CD4-positive, alpha-beta memory T cell (primary cell): ENCODE measurements at regions not wholly inside any gene's neighbourhood (a gene's known extent, or its start where the extent isn't known, plus 50 kb on each side); places are given as distances from the start of the nearest gene placed in this dataset.

ENCODE experiments used
- CTCF ChIA-PET: fragments of 350-600 bp; sonication (Branson Sonifier 250); formaldehyde crosslinking; loops from one replicate; lab custom pipeline; 2021; ENCODE audit warnings: inconsistent platforms; ENCODE audit not compliant: partially characterized antibody; lab: Charles Lee
- POLR2A ChIA-PET: fragments of 350-600 bp; sonication (Branson Sonifier 250); formaldehyde crosslinking; loops from one replicate; lab custom pipeline; 2021; ENCODE audit not compliant: partially characterized antibody; lab: Charles Lee
- DNase-seq, 5 donors: peaks; one replicate each; pipeline versions ENCODE4 v3.0.0 to v3.0.0-alpha.2; 2020 to 2022; ENCODE audit warnings: mixed read lengths in 1 of 5
- H3K27ac ChIP-seq: one replicate; pipeline ENCODE4 v1.7.0; 2013; ENCODE audit warnings: low read depth, low read length
- H3K27me3 ChIP-seq: 2 replicates; pipeline ENCODE4 v1.7.0; 2013; ENCODE audit warnings: mild to moderate bottlenecking, low read length, moderate library complexity; ENCODE audit not compliant: insufficient read depth
- H3K36me3 ChIP-seq: 2 replicates; pipeline ENCODE4 v1.7.0; 2013; ENCODE audit warnings: mild to moderate bottlenecking, low read length, moderate library complexity; ENCODE audit not compliant: insufficient read depth
- H3K4me1 ChIP-seq: 2 replicates; pipeline ENCODE4 v1.7.0; 2013; ENCODE audit warnings: mild to moderate bottlenecking, low read length, moderate library complexity; ENCODE audit not compliant: insufficient read depth
- H3K4me3 ChIP-seq, 2 donors: one replicate each; pipeline ENCODE4 v1.7.0; 2013; ENCODE audit warnings: low read length in 2 of 2, mild to moderate bottlenecking in 1 of 2
- H3K9me3 ChIP-seq, 2 donors: one replicate each; pipeline ENCODE4 v1.7.0; 2013; ENCODE audit warnings: low read length in 2 of 2, control low read depth in 1 of 2; ENCODE audit not compliant: control insufficient read depth in 1 of 2
- H3K27ac Mint-ChIP-seq, 7 donors: one replicate each; pipeline ENCODE4 v1.8.0; 2020 to 2021; ENCODE audit warnings: mixed read lengths in 7 of 7, mild to moderate bottlenecking in 6 of 7, inconsistent platforms in 3 of 7, moderate library complexity in 3 of 7
- H3K27me3 Mint-ChIP-seq, 2 donors: one replicate each; pipeline ENCODE4 v1.8.0; 2020 to 2021; ENCODE audit warnings: mixed read lengths in 2 of 2
- H3K36me3 Mint-ChIP-seq, 2 donors: one replicate each; pipeline ENCODE4 v1.8.0; 2020 to 2021; ENCODE audit warnings: mixed read lengths in 2 of 2, inconsistent platforms in 1 of 2, mild to moderate bottlenecking in 1 of 2
- H3K4me1 Mint-ChIP-seq, 4 donors: one replicate each; pipeline ENCODE4 v1.8.0; 2020 to 2021; ENCODE audit warnings: mixed read lengths in 4 of 4, mild to moderate bottlenecking in 1 of 4
- H3K4me3 Mint-ChIP-seq, 8 donors: one replicate each; pipeline ENCODE4 v1.8.0; 2020 to 2021; ENCODE audit warnings: mixed read lengths in 8 of 8, mild to moderate bottlenecking in 7 of 8, moderate library complexity in 6 of 8, inconsistent platforms in 3 of 8
- H3K9me3 Mint-ChIP-seq, 8 donors: one replicate each; pipeline ENCODE4 v1.8.0; 2020 to 2021; ENCODE audit warnings: mixed read lengths in 8 of 8, mild to moderate bottlenecking in 5 of 8, inconsistent platforms in 3 of 8, moderate library complexity in 1 of 8
- intact Hi-C: fragments of 100-400 bp; cut with micrococcal nuclease; formaldehyde crosslinking; loops from one replicate; pipeline ENCODE4 v1.15.1; 2023

DNA sequence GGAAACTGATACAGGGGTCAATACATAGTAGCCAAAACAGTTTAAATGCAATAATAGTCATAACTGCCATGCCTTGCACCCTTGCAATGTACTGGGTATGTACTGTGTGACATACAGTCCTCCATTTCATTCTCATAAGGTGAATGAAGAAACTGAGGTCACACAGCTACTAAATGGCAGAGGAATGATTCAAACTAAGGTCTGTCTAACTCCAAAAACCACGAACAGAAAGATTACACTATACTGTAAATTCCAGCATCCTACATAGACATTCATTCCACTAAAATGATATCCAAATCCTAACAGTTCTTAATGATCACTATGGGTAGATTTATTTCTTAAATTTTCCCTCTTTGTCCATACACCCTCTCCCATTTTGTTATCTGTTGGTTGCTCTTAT, 238.1 kb upstream of the SERP2 start:
- Histone ChIP-seq H3K27me3 (no peaks in the 10 kb centered on the region), H3K27ac (no peak overlapping the region), H3K9me3 (no peaks in the 10 kb centered on the region), H3K4me1 (no peaks in the 10 kb centered on the region), H3K36me3 (no peaks in the 10 kb centered on the region), H3K4me3 (no peak overlapping the region)
- peaks cover 11 to 25% of the 10 kb centered on the region in 2 donors for H3K27me3 Mint-ChIP-seq
- H3K4me3 Mint-ChIP-seq: no peak overlapping the region
- H3K4me1 Mint-ChIP-seq: no peaks in the 10 kb centered on the region
- ChIA-PET POLR2A (no interaction called here), CTCF (no interaction called here)
- no peaks in the 10 kb centered on the region for H3K36me3 Mint-ChIP-seq
- intact Hi-C loops: no loop called here
- H3K9me3 Mint-ChIP-seq: no peaks in the 10 kb centered on the region
- no peak for DNase-seq
- H3K27ac Mint-ChIP-seq: no peak overlapping the region

DNA sequence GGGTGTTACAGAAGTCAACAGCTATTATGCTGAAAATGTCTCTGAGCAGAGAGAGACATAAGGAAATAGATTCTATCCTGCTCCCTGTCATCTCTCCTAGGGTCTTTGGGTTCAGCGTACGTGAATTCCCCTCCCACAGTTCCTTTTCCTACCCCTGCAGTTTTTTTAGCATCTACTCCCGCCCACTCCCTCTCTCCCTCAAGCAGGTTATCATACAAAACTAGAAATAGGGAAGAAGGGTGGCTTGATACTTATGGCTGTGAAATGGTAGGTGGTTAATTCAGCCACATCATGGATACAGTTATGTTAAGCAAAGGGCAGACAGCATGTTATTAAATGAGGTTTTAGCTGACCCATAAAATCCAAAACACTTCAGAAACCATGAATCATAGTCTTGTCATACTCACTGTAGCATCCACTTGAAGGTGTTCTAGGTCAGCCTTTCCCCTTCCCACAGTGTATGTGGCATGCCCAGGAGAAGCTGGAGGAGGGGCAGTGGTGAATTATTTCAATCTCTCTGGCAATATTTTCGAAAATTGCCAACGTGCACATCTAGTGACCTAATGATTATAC, 236.8 kb upstream of the SERP2 start:
- CTCF ChIA-PET: no interaction called here
- POLR2A ChIA-PET: no interaction called here
- H3K27me3 ChIP-seq: no peaks in the 10 kb centered on the region
- Mint-ChIP-seq H3K27ac (no peak overlapping the region), H3K9me3 (peaks cover 0 to 2% (median 0%) of the 10 kb centered on the region in 8 donors), H3K4me1 (peaks cover 4 to 9% (median 6%) of the 10 kb centered on the region in 4 donors), H3K36me3 (no peaks in the 10 kb centered on the region), H3K4me3 (no peak overlapping the region), H3K27me3 (peaks cover 6 to 20% of the 10 kb centered on the region in 2 donors)
- DNase-seq: no peak
- no peaks in the 10 kb centered on the region for H3K9me3 ChIP-seq
- H3K36me3 ChIP-seq: no peaks in the 10 kb centered on the region
- no peak overlapping the region for H3K27ac ChIP-seq
- H3K4me3 ChIP-seq: no peak overlapping the region
- intact Hi-C loops: no loop called here
- H3K4me1 ChIP-seq: peaks cover 8% of the 10 kb centered on the region

DNA sequence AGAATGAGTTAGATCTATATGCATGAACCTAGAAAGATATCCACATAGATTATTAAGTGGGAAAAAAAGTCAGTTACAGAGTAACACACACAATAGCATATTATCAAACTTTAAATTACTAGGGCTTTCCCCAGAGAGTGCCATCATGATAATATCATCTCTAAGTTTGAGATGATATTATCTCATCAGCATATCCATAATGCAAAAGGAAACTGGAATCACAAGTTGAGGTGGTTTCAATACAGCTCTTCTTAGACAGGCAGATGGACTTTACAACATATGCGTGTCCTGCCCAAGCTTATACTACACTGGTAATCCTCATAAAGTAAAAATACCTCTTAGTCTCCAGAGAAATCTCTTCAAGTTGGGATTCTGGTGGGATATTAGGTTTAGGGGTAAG, 236.2 kb upstream of the SERP2 start:
- Mint-ChIP-seq H3K36me3 (no peaks in the 10 kb centered on the region), H3K9me3 (peaks cover 0 to 2% (median 0%) of the 10 kb centered on the region in 8 donors), H3K4me3 (no peak overlapping the region), H3K27ac (no peak overlapping the region), H3K4me1 (peaks cover 8 to 14% (median 10%) of the 10 kb centered on the region in 4 donors), H3K27me3 (peaks cover 3 to 16% of the 10 kb centered on the region in 2 donors)
- intact Hi-C loops: no loop called here
- H3K36me3 ChIP-seq: no peaks in the 10 kb centered on the region
- H3K9me3 ChIP-seq: no peaks in the 10 kb centered on the region
- CTCF ChIA-PET: no interaction called here
- H3K4me3 ChIP-seq: no peak overlapping the region
- no peaks in the 10 kb centered on the region for H3K27me3 ChIP-seq
- DNase-seq: no peak
- POLR2A ChIA-PET: no interaction called here
- no peak overlapping the region for H3K27ac ChIP-seq
- H3K4me1 ChIP-seq: peaks cover 11% of the 10 kb centered on the region

DNA sequence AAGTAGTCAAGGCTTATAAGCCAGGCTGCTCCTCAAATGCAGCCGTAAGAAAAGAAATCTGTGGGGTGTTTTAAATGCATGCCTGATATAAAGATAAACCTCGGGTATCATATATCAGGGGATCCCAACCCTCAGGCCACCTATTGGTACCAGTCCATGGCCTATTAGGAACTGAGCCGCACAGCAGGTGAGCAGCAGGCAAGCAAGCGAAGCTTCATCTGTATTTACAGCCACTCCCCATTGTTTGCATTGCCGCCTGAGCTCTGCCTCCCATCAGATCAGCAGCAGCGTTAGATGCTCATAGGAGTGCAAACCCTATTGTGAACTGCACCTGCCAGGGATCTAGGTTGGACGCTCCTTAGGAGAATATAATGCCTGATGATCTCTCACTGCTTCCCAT, 233.5 kb upstream of the SERP2 start:
- Histone ChIP-seq H3K4me1 (peaks cover 14% of the 10 kb centered on the region), H3K4me3 (no peak overlapping the region), H3K27me3 (no peaks in the 10 kb centered on the region), H3K9me3 (no peaks in the 10 kb centered on the region), H3K27ac (no peak overlapping the region), H3K36me3 (no peaks in the 10 kb centered on the region)
- H3K4me3 Mint-ChIP-seq: peak overlapping the region in 1 of 8 donors; percentile 21
- peak overlapping the region in 1 of 7 donors; percentile 25 for H3K27ac Mint-ChIP-seq
- H3K9me3 Mint-ChIP-seq: peaks cover 0 to 2% (median 0%) of the 10 kb centered on the region in 8 donors
- peaks cover 9 to 16% (median 12%) of the 10 kb centered on the region in 4 donors for H3K4me1 Mint-ChIP-seq
- CTCF ChIA-PET: interaction anchor here (3.2 kb wide), 1 partner anchor 52 kb away, joined by 8 read pairs; no protein-coding TSS in a partner anchor
- no peaks in the 10 kb centered on the region for H3K36me3 Mint-ChIP-seq
- peaks cover 4 to 12% of the 10 kb centered on the region in 2 donors for H3K27me3 Mint-ChIP-seq
- no peak for DNase-seq
- intact Hi-C loops: loop anchor here (5.0 kb wide), 3 partner anchors 233 to 777 kb away; partner anchors contain the start of genes CCDC122 and LACC1
- POLR2A ChIA-PET: no interaction called here

DNA sequence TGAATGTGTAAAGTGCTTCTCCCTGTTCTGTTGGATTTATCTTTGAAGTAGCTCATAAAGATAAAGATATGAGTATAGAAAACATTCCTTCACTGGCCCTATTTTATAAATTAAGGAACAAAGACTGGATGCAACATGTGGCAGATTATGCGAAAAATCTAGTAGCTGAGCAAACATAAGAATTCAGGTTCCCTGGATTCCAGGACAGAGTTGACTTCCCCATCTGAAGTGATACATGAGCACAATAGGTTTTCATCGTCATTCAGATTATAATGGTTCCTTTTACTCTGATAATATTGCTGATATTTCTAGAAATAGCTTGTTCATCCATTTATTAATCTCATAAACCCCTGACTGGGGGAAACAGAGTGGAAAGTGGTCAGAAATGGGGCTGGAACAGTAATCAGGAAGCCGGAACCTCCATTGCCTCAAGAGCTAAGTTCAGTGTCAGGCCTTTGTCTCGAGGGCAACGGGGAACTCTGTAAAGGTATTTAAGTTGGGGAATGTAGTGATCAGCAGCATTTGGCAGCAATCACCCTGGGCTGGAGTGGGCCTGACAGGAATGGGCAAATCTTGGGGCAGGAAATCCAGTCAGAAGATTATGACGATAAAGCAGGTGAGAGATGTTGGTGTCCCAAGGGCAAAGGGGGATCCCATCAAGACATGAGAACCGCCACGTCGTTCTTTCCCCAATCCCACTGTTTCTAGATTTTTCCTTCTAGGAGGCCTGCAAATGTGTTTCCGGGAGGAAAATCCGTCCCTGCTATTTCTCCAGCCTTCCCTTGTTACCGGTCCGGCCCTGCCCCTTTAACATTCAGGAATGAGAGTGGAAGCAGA, 232.5 kb upstream of the SERP2 start:
- Histone ChIP-seq H3K36me3 (no peaks in the 10 kb centered on the region), H3K27me3 (no peaks in the 10 kb centered on the region), H3K27ac (peak overlapping the region; percentile 83), H3K9me3 (no peaks in the 10 kb centered on the region), H3K4me3 (peak overlapping the region; percentile 59 to 79), H3K4me1 (peaks cover 14% of the 10 kb centered on the region)
- CTCF ChIA-PET: interaction anchor here (0.9 to 3.2 kb wide), 2 partner anchors 50 to 51 kb away, joined by 3 to 8 read pairs; no protein-coding TSS in a partner anchor
- Mint-ChIP-seq H3K9me3 (peaks cover 0 to 2% (median 0%) of the 10 kb centered on the region in 8 donors), H3K36me3 (no peaks in the 10 kb centered on the region), H3K4me3 (peak overlapping the region; percentile 85 to 90 (median 88)), H3K4me1 (peaks cover 9 to 16% (median 13%) of the 10 kb centered on the region in 4 donors), H3K27ac (peak overlapping the region; percentile 76 to 94 (median 92)), H3K27me3 (peaks cover 1 to 7% of the 10 kb centered on the region in 2 donors)
- no peak for DNase-seq
- POLR2A ChIA-PET: interaction anchor here (0.5 to 1.6 kb wide), 6 partner anchors 24 to 1324 kb away, joined by 3 to 13 read pairs (median 4); partner anchors contain the start of gene COG3
- intact Hi-C loops: loop anchor here (5.0 kb wide), 3 partner anchors 234 to 776 kb away; partner anchors contain the start of genes CCDC122 and LACC1

DNA sequence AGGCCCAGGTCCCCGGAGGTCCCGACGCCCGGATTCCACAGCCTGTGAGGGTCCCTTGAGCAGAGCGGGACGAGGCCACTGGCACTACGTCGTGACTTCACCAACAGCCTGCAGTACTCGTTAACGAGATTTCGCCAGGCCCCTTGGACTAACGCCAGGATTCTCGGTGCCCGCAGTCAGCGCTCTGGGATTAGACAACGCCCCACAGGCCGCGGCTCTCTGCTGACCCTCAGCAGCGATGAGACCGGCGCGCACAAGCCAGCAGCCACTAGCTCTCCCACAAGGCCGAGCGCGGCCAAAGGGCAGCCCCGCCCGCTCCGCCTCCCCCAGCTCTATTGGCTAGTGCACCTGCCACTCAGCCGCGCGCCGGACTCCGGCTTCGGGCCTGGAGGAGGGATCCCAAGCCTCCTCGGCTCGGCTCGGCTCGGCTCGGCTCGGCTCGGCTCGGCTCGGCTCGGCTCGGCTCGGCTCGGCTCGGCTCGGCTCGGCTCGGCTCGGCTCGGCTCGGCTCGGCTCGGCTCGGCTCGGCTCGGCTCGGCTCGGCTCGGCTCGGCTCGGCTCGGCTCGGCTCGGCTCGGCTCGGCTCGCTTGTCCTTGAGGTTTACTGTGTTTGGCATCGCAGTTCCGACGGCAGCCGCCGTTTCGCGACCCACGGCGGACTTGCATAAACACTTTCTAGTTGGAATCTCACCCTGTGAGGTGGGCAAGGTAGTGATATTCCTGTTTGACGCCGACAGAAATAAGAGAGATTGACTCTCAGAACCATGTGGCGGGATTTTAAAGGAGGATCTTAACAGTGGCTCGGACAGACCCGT, 231.7 kb upstream of the SERP2 start:
- POLR2A ChIA-PET: interaction anchor here (0.5 to 1.6 kb wide), 7 partner anchors 25 to 1323 kb away, joined by 3 to 13 read pairs (median 4); partner anchors contain the start of gene COG3

More for the DNA sequence above, 231.7 kb upstream of the SERP2 start:
- peak; percentile 87 to 94 (median 89) for DNase-seq
- intact Hi-C loops: loop anchor here (1.0 to 5.0 kb wide), 7 partner anchors 49 to 775 kb away; partner anchors contain the start of genes CCDC122, LACC1 and TSC22D1
- Histone ChIP-seq H3K4me1 (peaks cover 14% of the 10 kb centered on the region), H3K27me3 (no peaks in the 10 kb centered on the region), H3K36me3 (no peaks in the 10 kb centered on the region), H3K9me3 (no peaks in the 10 kb centered on the region), H3K4me3 (peak overlapping the region; percentile 59 to 79), H3K27ac (peak overlapping the region; percentile 83)
- no peaks in the 10 kb centered on the region for H3K36me3 Mint-ChIP-seq
- peaks cover 9 to 16% (median 13%) of the 10 kb centered on the region in 4 donors for H3K4me1 Mint-ChIP-seq
- H3K4me3 Mint-ChIP-seq: peak overlapping the region; percentile 90 to 98 (median 94)
- peaks cover 0 to 2% (median 0%) of the 10 kb centered on the region in 8 donors for H3K9me3 Mint-ChIP-seq
- CTCF ChIA-PET: interaction anchor here (0.9 kb wide), 1 partner anchor 49 kb away, joined by 3 read pairs; no protein-coding TSS in a partner anchor
- peak overlapping the region; percentile 76 to 97 (median 96) for H3K27ac Mint-ChIP-seq
- peaks cover 5 to 7% of the 10 kb centered on the region in 2 donors for H3K27me3 Mint-ChIP-seq
